WTC11 (cell line): ENCODE measurements at regions not wholly inside any gene's neighbourhood (a gene's known extent, or its start where the extent isn't known, plus 50 kb on each side); places are given as distances from the start of the nearest gene placed in this dataset.

Experiments
- ATAC-seq: fragments of 200-7000 bp; cut with Tn5 transposase; 2 replicates; pipeline ENCODE4 v1.10.0; 2021; ENCODE audit warnings: mild to moderate bottlenecking, moderate library complexity
- CTCF ChIA-PET: fragments of 300-600 bp; sonication (Branson Sonifier 250); formaldehyde crosslinking; loops from one replicate; lab custom pipeline; 2021; ENCODE audit warnings: antibody characterized with exemption; lab: Charles Lee
- POLR2A ChIA-PET: fragments of 350-600 bp; sonication (Branson Sonifier 250); formaldehyde crosslinking; loops from one replicate; lab custom pipeline; 2021; ENCODE audit warnings: antibody characterized with exemption; lab: Charles Lee
- DNase-seq: peaks from one replicate; pipeline ENCODE4 v3.0.0; 2021; ENCODE audit warnings: low spot score
- H3K27ac Mint-ChIP-seq: 2 replicates; pipeline ENCODE4 v1.8.0; 2021; ENCODE audit warnings: mixed read lengths
- H3K27me3 Mint-ChIP-seq: 2 replicates; pipeline ENCODE4 v1.8.0; 2021; ENCODE audit warnings: low read depth, mild to moderate bottlenecking, moderate library complexity, mixed read lengths
- H3K36me3 Mint-ChIP-seq: 2 replicates; pipeline ENCODE4 v1.8.0; 2021; ENCODE audit warnings: mixed read lengths
- H3K4me1 Mint-ChIP-seq: 2 replicates; pipeline ENCODE4 v1.8.0; 2022; ENCODE audit warnings: mixed read lengths
- H3K4me3 Mint-ChIP-seq: 2 replicates; pipeline ENCODE4 v1.8.0; 2021; ENCODE audit warnings: mild to moderate bottlenecking, moderate library complexity, mixed read lengths
- H3K9me3 Mint-ChIP-seq: 2 replicates; pipeline ENCODE4 v1.8.0; 2021; ENCODE audit warnings: mixed read lengths
- ATF1 ChIP-seq: sonication (generic); formaldehyde crosslinking; IDR thresholded peaks from 2 replicates; pipeline ENCODE4 v1.8.1; 2023; ENCODE audit warnings: mild to moderate bottlenecking, moderate library complexity, missing genetic modification reagents
- HMGA2 ChIP-seq: fragments of 250-450 bp; sonication (Bioruptor Pico); IDR thresholded peaks from 2 replicates; pipeline ENCODE4 v1.4.0; 2021; ENCODE audit warnings: mild to moderate bottlenecking, moderate library complexity
- JAZF1 ChIP-seq: fragments of 250-450 bp; sonication (Bioruptor Pico); IDR thresholded peaks from 2 replicates; pipeline ENCODE4 v1.9.0; 2021; ENCODE audit warnings: moderate library complexity, mild to moderate bottlenecking, inconsistent platforms
- JUN ChIP-seq: sonication (generic); formaldehyde crosslinking; IDR thresholded peaks from 2 replicates; pipeline ENCODE4 v1.8.0; 2023; ENCODE audit warnings: mild to moderate bottlenecking, missing genetic modification reagents
- MXD4 ChIP-seq: fragments of 250-450 bp; sonication (Bioruptor Pico); IDR thresholded peaks from 2 replicates; pipeline ENCODE4 v1.8.0; 2021; ENCODE audit warnings: mild to moderate bottlenecking, moderate library complexity, borderline replicate concordance
- OVOL2 ChIP-seq: fragments of 250-450 bp; sonication (Bioruptor Pico); IDR thresholded peaks from 2 replicates; pipeline ENCODE4 v1.9.0; 2021; ENCODE audit warnings: mild to moderate bottlenecking, borderline replicate concordance
- RELA ChIP-seq: sonication (generic); formaldehyde crosslinking; IDR thresholded peaks from 2 replicates; pipeline ENCODE4 v1.8.1; 2022; ENCODE audit warnings: missing genetic modification reagents, mild to moderate bottlenecking, borderline replicate concordance
- SMAD4 ChIP-seq: sonication (generic); formaldehyde crosslinking; IDR thresholded peaks from 2 replicates; pipeline ENCODE4 v1.8.0; 2022; ENCODE audit warnings: mild to moderate bottlenecking, missing genetic modification reagents
- SP1 ChIP-seq: sonication (generic); formaldehyde crosslinking; conservative IDR thresholded peaks from 2 replicates; pipeline ENCODE4 v1.8.1; 2022; ENCODE audit warnings: missing genetic modification reagents
- ZNF317 ChIP-seq: sonication (generic); formaldehyde crosslinking; IDR thresholded peaks from 2 replicates; pipeline ENCODE4 v1.8.1; 2023; ENCODE audit warnings: low read depth, mild to moderate bottlenecking, moderate library complexity, missing genetic modification reagents, borderline replicate concordance
- ZNF396 ChIP-seq: fragments of 250-450 bp; sonication (Bioruptor Pico); IDR thresholded peaks from 2 replicates; pipeline ENCODE4 v1.8.0; 2021; ENCODE audit warnings: mild to moderate bottlenecking, moderate library complexity, borderline replicate concordance
- TF ChIP-seq, protein P1 (sequence below): sonication (generic); formaldehyde crosslinking; IDR thresholded peaks from 2 replicates; pipeline ENCODE4 v1.8.1; 2023; ENCODE audit warnings: mild to moderate bottlenecking, missing genetic modification reagents, moderate library complexity
- TF ChIP-seq, protein P2 (sequence below): sonication (generic); formaldehyde crosslinking; IDR thresholded peaks from 2 replicates; pipeline ENCODE4 v1.8.0; 2023; ENCODE audit warnings: mild to moderate bottlenecking, missing genetic modification reagents
- TF ChIP-seq, protein P3 (sequence below): sonication (generic); formaldehyde crosslinking; conservative IDR thresholded peaks from 2 replicates; pipeline ENCODE4 v1.8.1; 2022; ENCODE audit warnings: mild to moderate bottlenecking, missing genetic modification reagents
- TF ChIP-seq, protein P4 (sequence below): fragments of 250-450 bp; sonication (Bioruptor Pico); IDR thresholded peaks from 2 replicates; pipeline ENCODE4 v2.1.2; 2022; ENCODE audit warnings: mild to moderate bottlenecking, moderate library complexity
- TF ChIP-seq, protein P5 (sequence below): sonication (generic); formaldehyde crosslinking; IDR thresholded peaks from 2 replicates; pipeline ENCODE4 v1.8.0; 2022; ENCODE audit warnings: mild to moderate bottlenecking, missing genetic modification reagents
- TF ChIP-seq, protein P6 (sequence below): sonication (generic); formaldehyde crosslinking; IDR thresholded peaks from 2 replicates; pipeline ENCODE4 v1.8.0; 2022; ENCODE audit warnings: mild to moderate bottlenecking, missing genetic modification reagents

DNA sequence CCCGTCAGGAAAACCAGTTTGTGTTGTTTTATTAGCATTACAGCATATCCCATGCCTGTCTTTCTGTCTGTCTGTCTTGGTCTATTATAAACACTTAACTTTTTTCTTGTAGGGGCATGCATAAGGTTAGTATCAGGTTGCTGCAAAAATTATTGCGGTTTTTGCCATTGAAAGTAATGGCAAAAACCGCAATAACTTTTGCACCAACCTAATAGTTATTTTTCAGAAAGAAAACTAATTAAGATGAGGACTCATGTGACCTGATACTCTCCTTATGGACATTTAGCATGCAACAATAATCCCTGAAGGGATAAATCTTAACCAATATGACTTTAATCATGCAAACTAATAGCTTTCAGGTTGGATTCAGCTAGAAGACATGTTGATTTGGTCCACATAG, 326.7 kb upstream of the SUCLG2 start:
- CTCF ChIA-PET: no interaction called here

DNA sequence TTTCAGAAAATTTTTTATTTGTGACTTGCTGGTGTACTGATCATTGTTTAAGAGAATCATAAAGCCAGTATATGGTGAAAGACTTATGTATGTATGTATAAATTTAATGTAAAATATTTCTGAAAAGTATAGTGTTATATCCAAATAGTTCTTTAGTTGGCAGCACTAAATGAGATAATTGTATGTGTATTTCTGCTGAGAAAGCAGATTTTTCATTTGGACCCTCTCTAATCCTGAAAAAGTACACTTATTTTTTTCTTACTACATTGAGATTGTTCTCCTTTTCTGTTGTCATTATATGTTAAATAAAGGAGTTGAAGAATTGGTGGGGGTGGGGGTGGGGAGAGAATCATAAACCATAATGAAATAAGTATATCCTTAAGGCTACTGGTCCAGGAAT, 324.9 kb upstream of the SUCLG2 start:
- Mint-ChIP-seq H3K4me1 (peaks cover 4% of the 10 kb centered on the region; the same call in 1 of the 2 replicates), H3K27me3 (no peaks in the 10 kb centered on the region), H3K36me3 (no peaks in the 10 kb centered on the region), H3K9me3 (peaks cover under 1% of the 10 kb centered on the region; the same call in 1 of the 2 replicates), H3K4me3 (no peak overlapping the region), H3K27ac (no peak overlapping the region)
- ChIA-PET CTCF (no interaction called here), POLR2A (no interaction called here)
- DNase-seq (no peak), ATAC-seq (no peak)
- TF ChIP-seq JAZF1 (CRISPR knock-in tag) (no peak), JUN (CRISPR knock-in tag) (no peak), ATF1 (CRISPR knock-in tag) (no peak)

More for the DNA sequence above, 326.7 kb upstream of the SUCLG2 start:
- H3K4me3 Mint-ChIP-seq: no peak overlapping the region
- H3K4me1 Mint-ChIP-seq: peaks cover 4% of the 10 kb centered on the region; the same call in 1 of the 2 replicates
- DNase-seq (no peak), ATAC-seq (no peak)
- no peaks in the 10 kb centered on the region for H3K36me3 Mint-ChIP-seq
- no peak overlapping the region for H3K27ac Mint-ChIP-seq
- POLR2A ChIA-PET: interaction anchor here (0.7 kb wide), 1 partner anchor 31 kb away, joined by 3 read pairs; no protein-coding TSS in a partner anchor
- H3K9me3 Mint-ChIP-seq: no peaks in the 10 kb centered on the region
- TF ChIP-seq SMAD4 (CRISPR knock-in tag): no peak
- TF ChIP-seq, protein P1, sequence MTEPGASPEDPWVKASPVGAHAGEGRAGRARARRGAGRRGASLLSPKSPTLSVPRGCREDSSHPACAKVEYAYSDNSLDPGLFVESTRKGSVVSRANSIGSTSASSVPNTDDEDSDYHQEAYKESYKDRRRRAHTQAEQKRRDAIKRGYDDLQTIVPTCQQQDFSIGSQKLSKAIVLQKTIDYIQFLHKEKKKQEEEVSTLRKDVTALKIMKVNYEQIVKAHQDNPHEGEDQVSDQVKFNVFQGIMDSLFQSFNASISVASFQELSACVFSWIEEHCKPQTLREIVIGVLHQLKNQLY (CRISPR knock-in tag): no peak
- TF ChIP-seq RELA (CRISPR knock-in tag): no peak
- TF ChIP-seq, protein P2, sequence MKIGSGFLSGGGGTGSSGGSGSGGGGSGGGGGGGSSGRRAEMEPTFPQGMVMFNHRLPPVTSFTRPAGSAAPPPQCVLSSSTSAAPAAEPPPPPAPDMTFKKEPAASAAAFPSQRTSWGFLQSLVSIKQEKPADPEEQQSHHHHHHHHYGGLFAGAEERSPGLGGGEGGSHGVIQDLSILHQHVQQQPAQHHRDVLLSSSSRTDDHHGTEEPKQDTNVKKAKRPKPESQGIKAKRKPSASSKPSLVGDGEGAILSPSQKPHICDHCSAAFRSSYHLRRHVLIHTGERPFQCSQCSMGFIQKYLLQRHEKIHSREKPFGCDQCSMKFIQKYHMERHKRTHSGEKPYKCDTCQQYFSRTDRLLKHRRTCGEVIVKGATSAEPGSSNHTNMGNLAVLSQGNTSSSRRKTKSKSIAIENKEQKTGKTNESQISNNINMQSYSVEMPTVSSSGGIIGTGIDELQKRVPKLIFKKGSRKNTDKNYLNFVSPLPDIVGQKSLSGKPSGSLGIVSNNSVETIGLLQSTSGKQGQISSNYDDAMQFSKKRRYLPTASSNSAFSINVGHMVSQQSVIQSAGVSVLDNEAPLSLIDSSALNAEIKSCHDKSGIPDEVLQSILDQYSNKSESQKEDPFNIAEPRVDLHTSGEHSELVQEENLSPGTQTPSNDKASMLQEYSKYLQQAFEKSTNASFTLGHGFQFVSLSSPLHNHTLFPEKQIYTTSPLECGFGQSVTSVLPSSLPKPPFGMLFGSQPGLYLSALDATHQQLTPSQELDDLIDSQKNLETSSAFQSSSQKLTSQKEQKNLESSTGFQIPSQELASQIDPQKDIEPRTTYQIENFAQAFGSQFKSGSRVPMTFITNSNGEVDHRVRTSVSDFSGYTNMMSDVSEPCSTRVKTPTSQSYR (CRISPR knock-in tag): no peak
- TF ChIP-seq, protein P3, sequence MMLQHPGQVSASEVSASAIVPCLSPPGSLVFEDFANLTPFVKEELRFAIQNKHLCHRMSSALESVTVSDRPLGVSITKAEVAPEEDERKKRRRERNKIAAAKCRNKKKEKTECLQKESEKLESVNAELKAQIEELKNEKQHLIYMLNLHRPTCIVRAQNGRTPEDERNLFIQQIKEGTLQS (CRISPR knock-in tag): no peak
- TF ChIP-seq ZNF396 (CRISPR knock-in tag): no peak
- no peak for TF ChIP-seq HMGA2 (CRISPR knock-in tag)
- TF ChIP-seq ZNF317 (CRISPR knock-in tag): no peak
- H3K27me3 Mint-ChIP-seq: no peaks in the 10 kb centered on the region

DNA sequence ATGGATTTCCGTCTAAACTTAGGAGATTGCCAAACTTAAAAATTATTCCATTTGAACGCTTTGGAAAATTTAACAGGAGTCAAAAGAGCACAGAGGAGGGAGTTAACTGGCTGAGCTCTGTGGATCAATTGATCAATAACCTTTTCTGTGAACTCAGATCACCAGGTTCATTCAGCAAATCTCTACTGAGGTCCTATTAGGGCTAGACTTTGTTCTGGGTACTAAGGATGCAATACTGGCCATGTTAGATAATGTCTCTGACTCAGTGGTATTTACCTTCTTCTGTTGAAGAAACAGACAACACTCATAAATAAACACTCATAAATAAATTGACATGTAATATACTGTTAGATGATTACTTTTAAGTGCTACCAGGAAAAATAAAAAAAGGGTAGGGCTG, 323.4 kb upstream of the SUCLG2 start:
- ATAC-seq (no peak), DNase-seq (no peak)
- Mint-ChIP-seq H3K9me3 (peaks cover 5% of the 10 kb centered on the region), H3K36me3 (no peaks in the 10 kb centered on the region), H3K27ac (no peak overlapping the region), H3K4me1 (peaks cover 4% of the 10 kb centered on the region; the same call in 1 of the 2 replicates), H3K27me3 (no peaks in the 10 kb centered on the region), H3K4me3 (no peak overlapping the region)
- ChIA-PET CTCF (no interaction called here), POLR2A (no interaction called here)
- TF ChIP-seq SP1 (CRISPR knock-in tag) (no peak), MXD4 (CRISPR knock-in tag) (no peak), OVOL2 (no peak)
- TF ChIP-seq, protein P4, sequence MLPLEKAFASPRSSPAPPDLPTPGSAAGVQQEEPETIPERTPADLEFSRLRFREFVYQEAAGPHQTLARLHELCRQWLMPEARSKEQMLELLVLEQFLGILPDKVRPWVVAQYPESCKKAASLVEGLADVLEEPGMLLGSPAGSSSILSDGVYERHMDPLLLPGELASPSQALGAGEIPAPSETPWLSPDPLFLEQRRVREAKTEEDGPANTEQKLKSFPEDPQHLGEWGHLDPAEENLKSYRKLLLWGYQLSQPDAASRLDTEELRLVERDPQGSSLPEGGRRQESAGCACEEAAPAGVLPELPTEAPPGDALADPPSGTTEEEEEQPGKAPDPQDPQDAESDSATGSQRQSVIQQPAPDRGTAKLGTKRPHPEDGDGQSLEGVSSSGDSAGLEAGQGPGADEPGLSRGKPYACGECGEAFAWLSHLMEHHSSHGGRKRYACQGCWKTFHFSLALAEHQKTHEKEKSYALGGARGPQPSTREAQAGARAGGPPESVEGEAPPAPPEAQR (CRISPR knock-in tag): no peak
- TF ChIP-seq, protein P5, sequence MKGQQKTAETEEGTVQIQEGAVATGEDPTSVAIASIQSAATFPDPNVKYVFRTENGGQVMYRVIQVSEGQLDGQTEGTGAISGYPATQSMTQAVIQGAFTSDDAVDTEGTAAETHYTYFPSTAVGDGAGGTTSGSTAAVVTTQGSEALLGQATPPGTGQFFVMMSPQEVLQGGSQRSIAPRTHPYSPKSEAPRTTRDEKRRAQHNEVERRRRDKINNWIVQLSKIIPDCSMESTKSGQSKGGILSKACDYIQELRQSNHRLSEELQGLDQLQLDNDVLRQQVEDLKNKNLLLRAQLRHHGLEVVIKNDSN (CRISPR knock-in tag): no peak
- TF ChIP-seq, protein P6, sequence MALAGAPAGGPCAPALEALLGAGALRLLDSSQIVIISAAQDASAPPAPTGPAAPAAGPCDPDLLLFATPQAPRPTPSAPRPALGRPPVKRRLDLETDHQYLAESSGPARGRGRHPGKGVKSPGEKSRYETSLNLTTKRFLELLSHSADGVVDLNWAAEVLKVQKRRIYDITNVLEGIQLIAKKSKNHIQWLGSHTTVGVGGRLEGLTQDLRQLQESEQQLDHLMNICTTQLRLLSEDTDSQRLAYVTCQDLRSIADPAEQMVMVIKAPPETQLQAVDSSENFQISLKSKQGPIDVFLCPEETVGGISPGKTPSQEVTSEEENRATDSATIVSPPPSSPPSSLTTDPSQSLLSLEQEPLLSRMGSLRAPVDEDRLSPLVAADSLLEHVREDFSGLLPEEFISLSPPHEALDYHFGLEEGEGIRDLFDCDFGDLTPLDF (CRISPR knock-in tag): no peak
